COR-L47 (cell line): ENCODE measurements at regions not wholly inside any gene's neighbourhood (a gene's known extent, or its start where the extent isn't known, plus 50 kb on each side); places are given as distances from the start of the nearest gene placed in this dataset.

Experiments used
- DNase-seq: peaks from one replicate; lab custom pipeline; 2025; lab: John Stamatoyannopoulos, UW

GRCh38 chr2:221689140-221689539 lies 117.0 kb upstream of the EPHA4 start:
- DNase-seq: no peak

GRCh38 chr2:221680548-221680947 lies 108.4 kb upstream of the EPHA4 start:
- DNase-seq: no peak

GRCh38 chr2:221677688-221678087 lies 105.6 kb upstream of the EPHA4 start:
- DNase-seq: no peak

GRCh38 chr2:221676566-221677172 lies 104.6 kb upstream of the EPHA4 start:
- DNase-seq: no peak

- no peak for DNase-seq
Measured at GRCh38 chr2:221675201-221675908, 103.3 kb upstream of the EPHA4 start.

- DNase-seq: no peak
Measured at GRCh38 chr2:221674446-221674845, 102.3 kb upstream of the EPHA4 start.

- no peak for DNase-seq
Measured at GRCh38 chr2:221673248-221673647, 101.1 kb upstream of the EPHA4 start.

GRCh38 chr2:221671515-221671914 lies 99.4 kb upstream of the EPHA4 start:
- DNase-seq: no peak

- no peak for DNase-seq
Measured at GRCh38 chr2:221662689-221663391, 90.7 kb upstream of the EPHA4 start.

- DNase-seq: no peak
Measured at GRCh38 chr2:221657806-221658205, 85.7 kb upstream of the EPHA4 start.

- DNase-seq: no peak
Measured at GRCh38 chr2:221655300-221655699, 83.2 kb upstream of the EPHA4 start.

GRCh38 chr2:221653182-221653581 lies 81.1 kb upstream of the EPHA4 start:
- DNase-seq: no peak

GRCh38 chr2:221649051-221649775 lies 77.1 kb upstream of the EPHA4 start:
- DNase-seq: peak; percentile 52

- DNase-seq: no peak
Measured at GRCh38 chr2:221642447-221642846, 70.3 kb upstream of the EPHA4 start.

GRCh38 chr2:221641181-221641871 lies 69.2 kb upstream of the EPHA4 start:
- no peak for DNase-seq

GRCh38 chr2:221640686-221641085 lies 68.6 kb upstream of the EPHA4 start:
- DNase-seq: no peak

GRCh38 chr2:221637851-221638250 lies 65.7 kb upstream of the EPHA4 start:
- DNase-seq: no peak

- no peak for DNase-seq
Measured at GRCh38 chr2:221635949-221636348, 63.8 kb upstream of the EPHA4 start.

- no peak for DNase-seq
Measured at GRCh38 chr2:221629468-221629867, 57.4 kb upstream of the EPHA4 start.

- DNase-seq: no peak
Measured at GRCh38 chr2:221624475-221624874, 52.4 kb upstream of the EPHA4 start.
